K562 (cell line): ENCODE measurements at regions not wholly inside any gene's neighbourhood (a gene's known extent, or its start where the extent isn't known, plus 50 kb on each side); places are given as distances from the start of the nearest gene placed in this dataset.

ENCODE experiments used
- BDP1 ChIP-seq: IDR thresholded peaks from 3 replicates; pipeline ENCODE4 v1.6.1; 2011; ENCODE audit not compliant: insufficient read length, insufficient read depth
- HMG20B ChIP-seq: fragments of 250-450 bp; sonication (Bioruptor Pico); IDR thresholded peaks from 2 replicates; pipeline ENCODE4 v1.5.0; 2021; ENCODE audit warnings: mild to moderate bottlenecking
- PTTG1 ChIP-seq: fragments of 450-650 bp; IDR thresholded peaks from 2 replicates; pipeline ENCODE4 v1.6.1; 2016; ENCODE audit warnings: low read depth, mild to moderate bottlenecking, missing genetic modification characterization, missing compliant biosample characterization
- ZNF561 ChIP-seq: fragments of 450-650 bp; formaldehyde crosslinking; conservative IDR thresholded peaks from 2 replicates; pipeline ENCODE4 v1.4.0; 2020; ENCODE audit warnings: mild to moderate bottlenecking, moderate library complexity
- TF ChIP-seq, protein P1 (sequence below): fragments of 250-450 bp; sonication (Bioruptor Pico); IDR thresholded peaks from 2 replicates; pipeline ENCODE4 v1.8.0; 2022; ENCODE audit warnings: moderate library complexity, mild to moderate bottlenecking, inconsistent platforms
- TF ChIP-seq, protein P2 (sequence below): sonication (generic); formaldehyde crosslinking; IDR thresholded peaks from 2 replicates; pipeline ENCODE4 v1.8.0; 2022; ENCODE audit warnings: mild to moderate bottlenecking, missing genetic modification reagents
- TF ChIP-seq, protein P3 (sequence below), 2 experiments: fragments of 450-650 bp; IDR thresholded peaks; 2 replicates each; pipeline ENCODE4 v1.6.1; 2018; ENCODE audit warnings: mild to moderate bottlenecking in 2 of 2, low read depth in 1 of 2; ENCODE audit not compliant: partially characterized antibody in 2 of 2
- TF ChIP-seq, protein P4 (sequence below): fragments of 450-650 bp; IDR thresholded peaks from 2 replicates; pipeline ENCODE4 v1.6.1; 2018; ENCODE audit not compliant: partially characterized antibody

DNA sequence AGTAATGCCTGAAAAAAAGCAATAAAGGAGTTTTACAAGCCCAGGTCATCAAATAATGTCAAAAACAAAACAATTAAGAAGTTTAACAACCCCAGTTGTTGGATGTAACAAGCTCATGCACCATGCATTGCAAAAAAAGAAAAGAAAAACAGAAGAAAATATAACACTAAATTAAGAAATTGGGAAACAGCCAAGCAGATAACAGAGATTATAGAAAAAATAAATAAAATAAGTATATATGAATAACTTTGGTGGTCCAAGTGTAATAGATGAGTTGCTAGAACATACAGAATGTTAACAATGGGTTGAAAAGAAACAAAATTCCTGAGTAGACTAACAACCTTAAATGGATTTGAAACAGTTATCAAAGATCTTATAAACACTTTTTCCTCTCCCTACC lies 573.1 kb upstream of the SOX11 start (continued):
- TF ChIP-seq HMG20B (CRISPR knock-in tag), result no peak
- TF ChIP-seq, protein P1, sequence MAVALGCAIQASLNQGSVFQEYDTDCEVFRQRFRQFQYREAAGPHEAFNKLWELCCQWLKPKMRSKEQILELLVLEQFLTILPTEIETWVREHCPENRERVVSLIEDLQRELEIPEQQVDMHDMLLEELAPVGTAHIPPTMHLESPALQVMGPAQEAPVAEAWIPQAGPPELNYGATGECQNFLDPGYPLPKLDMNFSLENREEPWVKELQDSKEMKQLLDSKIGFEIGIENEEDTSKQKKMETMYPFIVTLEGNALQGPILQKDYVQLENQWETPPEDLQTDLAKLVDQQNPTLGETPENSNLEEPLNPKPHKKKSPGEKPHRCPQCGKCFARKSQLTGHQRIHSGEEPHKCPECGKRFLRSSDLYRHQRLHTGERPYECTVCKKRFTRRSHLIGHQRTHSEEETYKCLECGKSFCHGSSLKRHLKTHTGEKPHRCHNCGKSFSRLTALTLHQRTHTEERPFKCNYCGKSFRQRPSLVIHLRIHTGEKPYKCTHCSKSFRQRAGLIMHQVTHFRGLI (CRISPR knock-in tag), result no peak
- no peak for TF ChIP-seq BDP1
- no peak for TF ChIP-seq PTTG1 (tag)
- TF ChIP-seq, protein P2, sequence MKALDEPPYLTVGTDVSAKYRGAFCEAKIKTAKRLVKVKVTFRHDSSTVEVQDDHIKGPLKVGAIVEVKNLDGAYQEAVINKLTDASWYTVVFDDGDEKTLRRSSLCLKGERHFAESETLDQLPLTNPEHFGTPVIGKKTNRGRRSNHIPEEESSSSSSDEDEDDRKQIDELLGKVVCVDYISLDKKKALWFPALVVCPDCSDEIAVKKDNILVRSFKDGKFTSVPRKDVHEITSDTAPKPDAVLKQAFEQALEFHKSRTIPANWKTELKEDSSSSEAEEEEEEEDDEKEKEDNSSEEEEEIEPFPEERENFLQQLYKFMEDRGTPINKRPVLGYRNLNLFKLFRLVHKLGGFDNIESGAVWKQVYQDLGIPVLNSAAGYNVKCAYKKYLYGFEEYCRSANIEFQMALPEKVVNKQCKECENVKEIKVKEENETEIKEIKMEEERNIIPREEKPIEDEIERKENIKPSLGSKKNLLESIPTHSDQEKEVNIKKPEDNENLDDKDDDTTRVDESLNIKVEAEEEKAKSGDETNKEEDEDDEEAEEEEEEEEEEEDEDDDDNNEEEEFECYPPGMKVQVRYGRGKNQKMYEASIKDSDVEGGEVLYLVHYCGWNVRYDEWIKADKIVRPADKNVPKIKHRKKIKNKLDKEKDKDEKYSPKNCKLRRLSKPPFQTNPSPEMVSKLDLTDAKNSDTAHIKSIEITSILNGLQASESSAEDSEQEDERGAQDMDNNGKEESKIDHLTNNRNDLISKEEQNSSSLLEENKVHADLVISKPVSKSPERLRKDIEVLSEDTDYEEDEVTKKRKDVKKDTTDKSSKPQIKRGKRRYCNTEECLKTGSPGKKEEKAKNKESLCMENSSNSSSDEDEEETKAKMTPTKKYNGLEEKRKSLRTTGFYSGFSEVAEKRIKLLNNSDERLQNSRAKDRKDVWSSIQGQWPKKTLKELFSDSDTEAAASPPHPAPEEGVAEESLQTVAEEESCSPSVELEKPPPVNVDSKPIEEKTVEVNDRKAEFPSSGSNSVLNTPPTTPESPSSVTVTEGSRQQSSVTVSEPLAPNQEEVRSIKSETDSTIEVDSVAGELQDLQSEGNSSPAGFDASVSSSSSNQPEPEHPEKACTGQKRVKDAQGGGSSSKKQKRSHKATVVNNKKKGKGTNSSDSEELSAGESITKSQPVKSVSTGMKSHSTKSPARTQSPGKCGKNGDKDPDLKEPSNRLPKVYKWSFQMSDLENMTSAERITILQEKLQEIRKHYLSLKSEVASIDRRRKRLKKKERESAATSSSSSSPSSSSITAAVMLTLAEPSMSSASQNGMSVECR (CRISPR knock-in tag), result no peak
- TF ChIP-seq, protein P3, sequence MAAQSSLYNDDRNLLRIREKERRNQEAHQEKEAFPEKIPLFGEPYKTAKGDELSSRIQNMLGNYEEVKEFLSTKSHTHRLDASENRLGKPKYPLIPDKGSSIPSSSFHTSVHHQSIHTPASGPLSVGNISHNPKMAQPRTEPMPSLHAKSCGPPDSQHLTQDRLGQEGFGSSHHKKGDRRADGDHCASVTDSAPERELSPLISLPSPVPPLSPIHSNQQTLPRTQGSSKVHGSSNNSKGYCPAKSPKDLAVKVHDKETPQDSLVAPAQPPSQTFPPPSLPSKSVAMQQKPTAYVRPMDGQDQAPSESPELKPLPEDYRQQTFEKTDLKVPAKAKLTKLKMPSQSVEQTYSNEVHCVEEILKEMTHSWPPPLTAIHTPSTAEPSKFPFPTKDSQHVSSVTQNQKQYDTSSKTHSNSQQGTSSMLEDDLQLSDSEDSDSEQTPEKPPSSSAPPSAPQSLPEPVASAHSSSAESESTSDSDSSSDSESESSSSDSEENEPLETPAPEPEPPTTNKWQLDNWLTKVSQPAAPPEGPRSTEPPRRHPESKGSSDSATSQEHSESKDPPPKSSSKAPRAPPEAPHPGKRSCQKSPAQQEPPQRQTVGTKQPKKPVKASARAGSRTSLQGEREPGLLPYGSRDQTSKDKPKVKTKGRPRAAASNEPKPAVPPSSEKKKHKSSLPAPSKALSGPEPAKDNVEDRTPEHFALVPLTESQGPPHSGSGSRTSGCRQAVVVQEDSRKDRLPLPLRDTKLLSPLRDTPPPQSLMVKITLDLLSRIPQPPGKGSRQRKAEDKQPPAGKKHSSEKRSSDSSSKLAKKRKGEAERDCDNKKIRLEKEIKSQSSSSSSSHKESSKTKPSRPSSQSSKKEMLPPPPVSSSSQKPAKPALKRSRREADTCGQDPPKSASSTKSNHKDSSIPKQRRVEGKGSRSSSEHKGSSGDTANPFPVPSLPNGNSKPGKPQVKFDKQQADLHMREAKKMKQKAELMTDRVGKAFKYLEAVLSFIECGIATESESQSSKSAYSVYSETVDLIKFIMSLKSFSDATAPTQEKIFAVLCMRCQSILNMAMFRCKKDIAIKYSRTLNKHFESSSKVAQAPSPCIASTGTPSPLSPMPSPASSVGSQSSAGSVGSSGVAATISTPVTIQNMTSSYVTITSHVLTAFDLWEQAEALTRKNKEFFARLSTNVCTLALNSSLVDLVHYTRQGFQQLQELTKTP (IDR thresholded peaks at IDR 0.05; ENCODE audit: low read depth in 1 of 2, partially characterized antibody in 2 of 2), result no peak
- no peak for TF ChIP-seq ZNF561
- TF ChIP-seq, protein P4, sequence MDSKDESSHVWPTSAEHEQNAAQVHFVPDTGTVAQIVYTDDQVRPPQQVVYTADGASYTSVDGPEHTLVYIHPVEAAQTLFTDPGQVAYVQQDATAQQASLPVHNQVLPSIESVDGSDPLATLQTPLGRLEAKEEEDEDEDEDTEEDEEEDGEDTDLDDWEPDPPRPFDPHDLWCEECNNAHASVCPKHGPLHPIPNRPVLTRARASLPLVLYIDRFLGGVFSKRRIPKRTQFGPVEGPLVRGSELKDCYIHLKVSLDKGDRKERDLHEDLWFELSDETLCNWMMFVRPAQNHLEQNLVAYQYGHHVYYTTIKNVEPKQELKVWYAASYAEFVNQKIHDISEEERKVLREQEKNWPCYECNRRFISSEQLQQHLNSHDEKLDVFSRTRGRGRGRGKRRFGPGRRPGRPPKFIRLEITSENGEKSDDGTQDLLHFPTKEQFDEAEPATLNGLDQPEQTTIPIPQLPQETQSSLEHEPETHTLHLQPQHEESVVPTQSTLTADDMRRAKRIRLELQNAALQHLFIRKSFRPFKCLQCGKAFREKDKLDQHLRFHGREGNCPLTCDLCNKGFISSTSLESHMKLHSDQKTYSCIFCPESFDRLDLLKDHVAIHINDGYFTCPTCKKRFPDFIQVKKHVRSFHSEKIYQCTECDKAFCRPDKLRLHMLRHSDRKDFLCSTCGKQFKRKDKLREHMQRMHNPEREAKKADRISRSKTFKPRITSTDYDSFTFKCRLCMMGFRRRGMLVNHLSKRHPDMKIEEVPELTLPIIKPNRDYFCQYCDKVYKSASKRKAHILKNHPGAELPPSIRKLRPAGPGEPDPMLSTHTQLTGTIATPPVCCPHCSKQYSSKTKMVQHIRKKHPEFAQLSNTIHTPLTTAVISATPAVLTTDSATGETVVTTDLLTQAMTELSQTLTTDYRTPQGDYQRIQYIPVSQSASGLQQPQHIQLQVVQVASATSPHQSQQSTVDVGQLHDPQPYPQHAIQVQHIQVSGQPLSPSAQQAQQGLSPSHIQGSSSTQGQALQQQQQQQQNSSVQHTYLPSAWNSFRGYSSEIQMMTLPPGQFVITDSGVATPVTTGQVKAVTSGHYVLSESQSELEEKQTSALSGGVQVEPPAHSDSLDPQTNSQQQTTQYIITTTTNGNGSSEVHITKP, result no peak
